Endothelial cell of umbilical vein (primary cell): ENCODE measurements at regions not wholly inside any gene's neighbourhood (a gene's known extent, or its start where the extent isn't known, plus 50 kb on each side); places are given as distances from the start of the nearest gene placed in this dataset.
"Not testable (repeated sequence)": the region's sequence is repeated elsewhere in the genome, so short reads cannot be mapped to it uniquely, and the experiment has no call there.

Source experiments
- BruUV-seq: library from RNA; stranded (reverse); fragments of 400-500 nt; replicated peaks from 2 replicates; lab custom pipeline; 2021; lab: Mats Ljungman, UMichigan
- CTCF ChIA-PET: fragments of 300-600, 350-600 bp; sonication (Branson Sonifier 250); formaldehyde crosslinking; loops from one replicate; lab custom pipeline; 2021; ENCODE audit warnings: antibody characterized with exemption, inconsistent platforms; lab: Charles Lee
- POLR2A ChIA-PET: fragments of 300-600, 350-600 bp; sonication (Branson Sonifier 250); formaldehyde crosslinking; loops from one replicate; lab custom pipeline; 2021; ENCODE audit warnings: antibody characterized with exemption, inconsistent platforms; lab: Charles Lee
- DNase-seq: peaks from one replicate; pipeline ENCODE4 v3.0.0-alpha.2; 2011; ENCODE audit warnings: low read depth, low spot score
- FAIRE-seq: peaks from 2 replicates; lab custom pipeline; 2011; peaks lifted over from hg19 to GRCh38; lab: Jason Lieb, UNC
- H2AFZ ChIP-seq: 2 replicates; pipeline ENCODE4 v1.6.0; 2012; ENCODE audit warnings: low read depth, low read length, control low read depth, inconsistent platforms
- H3K27ac ChIP-seq: 2 replicates; pipeline ENCODE4 v1.5.1; 2011; ENCODE audit warnings: low read depth, mild to moderate bottlenecking, control low read depth, low read length, moderate library complexity; ENCODE audit not compliant: insufficient read depth
- H3K27me3 ChIP-seq, 2 experiments: 2 replicates each; pipeline versions ENCODE4 v1.6.0 to v1.6.1; 2011; ENCODE audit warnings: low read length in 2 of 2, mixed read lengths in 1 of 2; ENCODE audit not compliant: control insufficient read depth in 2 of 2, insufficient read depth in 2 of 2
- H3K36me3 ChIP-seq, 2 experiments: 2 replicates in 1 of 2; 3 replicates in 1 of 2; pipeline ENCODE4 v1.5.1; 2011; ENCODE audit warnings: low read length in 2 of 2, mild to moderate bottlenecking in 1 of 2, moderate library complexity in 1 of 2; ENCODE audit not compliant: control insufficient read depth in 2 of 2, insufficient read depth in 2 of 2; ENCODE audit errors: extremely low read depth in 1 of 2
- H3K4me1 ChIP-seq: 3 replicates; pipeline ENCODE4 v1.5.1; 2011; ENCODE audit warnings: mild to moderate bottlenecking, low read length; ENCODE audit not compliant: control insufficient read depth, insufficient read depth; ENCODE audit errors: extremely low read depth
- H3K4me2 ChIP-seq: 2 replicates; pipeline ENCODE4 v1.6.1; 2011; ENCODE audit warnings: low read length, control low read depth, mixed read lengths; ENCODE audit not compliant: insufficient read depth
- H3K4me3 ChIP-seq, 3 experiments: fragments of 200-600 bp in 1 of 3; sonication (generic), shearing (Covaris generic) in 1 of 3; replicated peaks in 1 of 3; 2 replicates each; pipeline ENCODE4 v1.5.1; 2011 to 2016; ENCODE audit warnings: control low read depth in 3 of 3, low read length in 3 of 3, mild to moderate bottlenecking in 2 of 3, inconsistent platforms in 1 of 3, low read depth in 1 of 3, moderate library complexity in 1 of 3; ENCODE audit not compliant: insufficient read depth in 1 of 3
- H3K79me2 ChIP-seq: 2 replicates; pipeline ENCODE4 v1.6.0; 2012; ENCODE audit warnings: low read length, inconsistent platforms; ENCODE audit not compliant: control insufficient read depth, insufficient read depth
- H3K9ac ChIP-seq: replicated peaks from 2 replicates; pipeline ENCODE3; 2011; ENCODE audit warnings: low read length, control low read depth; ENCODE audit not compliant: insufficient read depth; ENCODE audit errors: extremely low read depth
- H3K9me1 ChIP-seq: replicated peaks from 3 replicates; pipeline ENCODE4 v1.6.0; 2011; ENCODE audit warnings: mild to moderate bottlenecking, low read length; ENCODE audit not compliant: control insufficient read depth, insufficient read depth; ENCODE audit errors: extremely low read depth
- H3K9me3 ChIP-seq: replicated peaks from 2 replicates; pipeline ENCODE4 v1.5.1; 2012; ENCODE audit warnings: low read length, inconsistent platforms; ENCODE audit not compliant: control insufficient read depth, insufficient read depth
- H4K20me1 ChIP-seq: replicated peaks from 2 replicates; pipeline ENCODE3; 2011; ENCODE audit warnings: mild to moderate bottlenecking, low read length; ENCODE audit not compliant: control insufficient read depth, insufficient read depth; ENCODE audit errors: extremely low read depth
- dilution Hi-C: fragments of 300-500 bp; cut with MboI; formaldehyde crosslinking; loops from one replicate; pipeline ENCODE4 v1.15.0; 2019; ENCODE audit warnings: low sequenced_read_pairs; ENCODE audit not compliant: extremely low pct_ligation_motif_present
- intact Hi-C: fragments of 100-400 bp; cut with micrococcal nuclease; formaldehyde crosslinking; loops from one replicate; pipeline ENCODE4 v1.10.0; 2022

DNA sequence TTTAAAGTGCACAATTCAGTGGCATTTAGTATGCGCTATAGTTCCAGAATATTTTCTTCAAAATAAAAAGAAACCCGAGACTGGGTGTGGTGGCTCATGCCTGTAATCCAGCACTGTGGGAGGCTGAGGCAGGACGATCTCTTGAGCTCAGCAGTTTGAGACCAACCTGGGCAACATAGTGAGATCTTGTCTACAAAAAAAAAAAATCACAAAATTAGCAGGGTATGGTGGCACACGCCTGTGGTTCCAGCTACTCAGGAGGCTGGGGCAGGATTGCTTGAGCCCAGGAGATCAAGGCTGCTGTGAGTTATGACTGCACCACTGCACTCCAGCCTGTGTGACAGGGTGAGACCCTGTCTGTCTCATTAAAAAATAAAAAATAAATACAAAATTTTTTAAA lies 1070.4 kb downstream of the RPIA start:
- H3K27ac ChIP-seq, FAIRE-seq, CTCF ChIA-PET, H4K20me1 ChIP-seq, H2AFZ ChIP-seq, dilution Hi-C loops, DNase-seq, H3K36me3 ChIP-seq, POLR2A ChIA-PET, H3K9me1 ChIP-seq, BruUV-seq, H3K27me3 ChIP-seq, H3K4me3 ChIP-seq, H3K4me2 ChIP-seq, H3K79me2 ChIP-seq, H3K4me1 ChIP-seq, H3K9ac ChIP-seq, intact Hi-C loops: not testable (repeated sequence)
- peaks cover 10% of the 10 kb centered on the region for H3K9me3 ChIP-seq

DNA sequence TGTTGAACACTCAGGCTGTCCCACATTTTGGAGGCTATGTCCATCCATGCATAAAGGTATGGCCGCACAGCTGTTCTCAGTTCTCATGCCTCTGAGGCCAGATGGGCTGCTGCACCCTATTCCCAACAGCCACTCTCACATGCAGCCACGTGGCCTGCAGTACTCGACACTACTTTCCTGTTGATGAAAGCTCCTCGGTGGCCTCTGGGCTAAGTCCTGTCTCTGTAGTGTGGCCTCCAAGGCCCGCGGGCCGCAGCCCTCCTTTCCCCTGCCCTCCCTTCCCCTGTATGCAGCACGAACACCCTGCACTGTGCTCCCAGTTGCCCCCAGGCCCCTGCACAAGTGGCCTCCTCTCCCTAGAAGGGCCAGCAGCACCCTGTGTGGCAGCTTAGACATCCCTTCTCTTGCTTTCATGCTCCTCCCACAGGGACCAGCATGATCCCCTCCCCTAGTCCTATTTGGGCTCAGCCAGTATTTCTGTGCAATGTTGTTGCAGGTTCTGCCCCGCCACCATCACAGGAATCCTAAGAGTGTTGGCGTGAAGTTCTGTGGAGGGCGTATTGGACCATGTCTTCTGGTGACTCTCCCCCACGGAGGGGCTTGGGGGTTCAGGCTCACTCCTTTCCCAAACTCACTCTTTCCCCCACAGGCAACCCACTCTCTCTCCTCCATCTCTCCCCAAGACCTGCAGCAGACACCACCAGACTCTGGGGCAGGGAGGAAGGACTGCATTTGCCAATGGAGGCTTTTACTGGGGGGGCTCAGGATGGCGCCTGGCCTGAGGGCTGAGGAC lies 1071.2 kb downstream of the RPIA start:
- H3K9me1 ChIP-seq, DNase-seq, CTCF ChIA-PET, H3K9me3 ChIP-seq, dilution Hi-C loops, BruUV-seq, H4K20me1 ChIP-seq, H3K4me1 ChIP-seq, H3K4me2 ChIP-seq, H3K36me3 ChIP-seq, H3K4me3 ChIP-seq, H3K27ac ChIP-seq, H3K79me2 ChIP-seq, H2AFZ ChIP-seq, H3K27me3 ChIP-seq, H3K9ac ChIP-seq, intact Hi-C loops, POLR2A ChIA-PET, FAIRE-seq: not testable (repeated sequence)
